Panc1 (cell line): ENCODE measurements at regions not wholly inside any gene's neighbourhood (a gene's known extent, or its start where the extent isn't known, plus 50 kb on each side); places are given as distances from the start of the nearest gene placed in this dataset.

Experiments
- ATAC-seq: fragments of 200-7000 bp; cut with Tn5 transposase; 2 replicates; pipeline ENCODE4 v1.9.1; 2020; ENCODE audit warnings: mild to moderate bottlenecking, moderate library complexity
- BruUV-seq: library from RNA; stranded (reverse); fragments of 400-500 nt; replicated peaks from 2 replicates; lab custom pipeline; 2021; lab: Mats Ljungman, UMichigan
- CTCF ChIA-PET: fragments of 300-600 bp; sonication (Branson Sonifier 250); formaldehyde crosslinking; loops from one replicate; lab custom pipeline; 2022; ENCODE audit warnings: antibody characterized with exemption; lab: Charles Lee
- POLR2A ChIA-PET: fragments of 300-600 bp; sonication (Branson Sonifier 250); formaldehyde crosslinking; loops from one replicate; lab custom pipeline; 2022; ENCODE audit warnings: antibody characterized with exemption; lab: Charles Lee
- DNase-seq: peaks from one replicate; pipeline ENCODE4 v3.0.0-alpha.2; 2010; ENCODE audit warnings: low read depth, low spot score
- H3K27ac ChIP-seq: 2 replicates; pipeline ENCODE4 v1.5.1; 2011; ENCODE audit warnings: mild to moderate bottlenecking, low read length, inconsistent platforms
- H3K27me3 ChIP-seq: fragments of 200-500 bp; sonication (Bioruptor generic); 2 replicates; pipeline ENCODE4 v1.6.0; 2014; ENCODE audit warnings: low read length, inconsistent platforms; ENCODE audit not compliant: control insufficient read depth, insufficient read depth
- H3K36me3 ChIP-seq: fragments of 200-500 bp; sonication (Bioruptor generic); 2 replicates; pipeline ENCODE4 v1.5.1; 2014; ENCODE audit warnings: inconsistent platforms, mild to moderate bottlenecking, low read length, moderate library complexity; ENCODE audit not compliant: control insufficient read depth, insufficient read depth
- H3K4me1 ChIP-seq: 2 replicates; pipeline ENCODE4 v1.5.1; 2011; ENCODE audit warnings: inconsistent platforms, mild to moderate bottlenecking, low read length, moderate library complexity; ENCODE audit not compliant: control insufficient read depth, insufficient read depth
- H3K4me3 ChIP-seq, 2 experiments: 2 replicates each; pipeline ENCODE4 v1.5.1; 2011 to 2012; ENCODE audit warnings: low read depth in 2 of 2, low read length in 2 of 2, mild to moderate bottlenecking in 2 of 2, inconsistent platforms in 1 of 2, moderate library complexity in 1 of 2
- H3K9me3 ChIP-seq: fragments of 200-500 bp; sonication (Bioruptor generic); 2 replicates; pipeline ENCODE4 v1.5.1; 2014; ENCODE audit warnings: low read depth, mild to moderate bottlenecking, inconsistent platforms, low read length, moderate library complexity; ENCODE audit not compliant: control insufficient read depth, insufficient read depth
- CTCF ChIP-seq: fragments of 450-650 bp; IDR thresholded peaks from 2 replicates; pipeline ENCODE4 v1.5.1; 2017; ENCODE audit warnings: mild to moderate bottlenecking
- POLR2AphosphoS5 ChIP-seq: IDR thresholded peaks from 2 replicates; pipeline ENCODE4 v1.6.1; 2012; ENCODE audit warnings: mild to moderate bottlenecking, low read depth, low read length, moderate library complexity
- REST ChIP-seq, 2 experiments: IDR thresholded peaks; 2 replicates each; pipeline ENCODE4 v1.6.1; 2011 to 2012; ENCODE audit warnings: low read depth in 2 of 2, control low read depth in 1 of 2, low read length in 1 of 2, mild to moderate bottlenecking in 1 of 2, moderate library complexity in 1 of 2; ENCODE audit not compliant: insufficient read depth in 1 of 2
- SIN3A ChIP-seq: IDR thresholded peaks from 2 replicates; pipeline ENCODE4 v1.6.1; 2012; ENCODE audit warnings: low read depth, mild to moderate bottlenecking, low read length, moderate library complexity, borderline replicate concordance; ENCODE audit not compliant: insufficient read depth
- TCF7L2 ChIP-seq: IDR thresholded peaks from 2 replicates; pipeline ENCODE4 v1.6.1; 2011; ENCODE audit warnings: mild to moderate bottlenecking, low read depth, low read length, inconsistent platforms
- in situ Hi-C: cut with HindIII; loops from 2 replicates; pipeline ENCODE4 v1.10.0; 2016; ENCODE audit warnings: low sequenced_read_pairs, low pct_unique_long_range_greater_than_20kb
- intact Hi-C: fragments of 100-400 bp; cut with micrococcal nuclease; formaldehyde crosslinking; loops from one replicate; pipeline ENCODE4 v1.10.0; 2022; ENCODE audit not compliant: unreplicated experiment

GRCh38 chrX:42975906-42976305 lies 197.9 kb upstream of the PPP1R2C start:
- BruUV-seq = no TSS peak
- POLR2A ChIA-PET = no interaction called here
- Histone ChIP-seq H3K4me1 (no peaks in the 10 kb centered on the region), H3K4me3 (no peak overlapping the region), H3K27me3 (no peaks in the 10 kb centered on the region), H3K27ac (no peak overlapping the region), H3K9me3 (no peaks in the 10 kb centered on the region), H3K36me3 (no peaks in the 10 kb centered on the region)
- in situ Hi-C loops = no loop called here
- DNase-seq = no peak
- intact Hi-C loops = no loop called here
- no peak for ATAC-seq
- CTCF ChIA-PET = no interaction called here
- TF ChIP-seq REST (IDR thresholded peaks at IDR 0.05; ENCODE audit: insufficient read depth in 1 of 2, low read depth in 2 of 2, low read length in 1 of 2) (no peak), SIN3A (no peak), POLR2AphosphoS5 (no peak), CTCF (no peak), TCF7L2 (no peak)

- intact Hi-C loops = no loop called here
- Histone ChIP-seq H3K4me3 (no peak overlapping the region), H3K9me3 (no peaks in the 10 kb centered on the region), H3K27me3 (no peaks in the 10 kb centered on the region), H3K27ac (no peak overlapping the region), H3K36me3 (no peaks in the 10 kb centered on the region), H3K4me1 (no peaks in the 10 kb centered on the region)
- ChIA-PET CTCF (no interaction called here), POLR2A (no interaction called here)
- TF ChIP-seq TCF7L2 (no peak), CTCF (no peak), SIN3A (no peak), REST (IDR thresholded peaks at IDR 0.05; ENCODE audit: insufficient read depth in 1 of 2, low read depth in 2 of 2, low read length in 1 of 2) (no peak), POLR2AphosphoS5 (no peak)
- BruUV-seq = no TSS peak
- no peak for DNase-seq
- in situ Hi-C loops = no loop called here
- ATAC-seq = no peak
Measured at GRCh38 chrX:42976746-42977366, 198.9 kb upstream of the PPP1R2C start.
